ENCODE measurements at regions not wholly inside any gene's neighbourhood (a gene's known extent, or its start where the extent isn't known, plus 50 kb on each side); places are given as distances from the start of the nearest gene placed in this dataset.

DNA sequence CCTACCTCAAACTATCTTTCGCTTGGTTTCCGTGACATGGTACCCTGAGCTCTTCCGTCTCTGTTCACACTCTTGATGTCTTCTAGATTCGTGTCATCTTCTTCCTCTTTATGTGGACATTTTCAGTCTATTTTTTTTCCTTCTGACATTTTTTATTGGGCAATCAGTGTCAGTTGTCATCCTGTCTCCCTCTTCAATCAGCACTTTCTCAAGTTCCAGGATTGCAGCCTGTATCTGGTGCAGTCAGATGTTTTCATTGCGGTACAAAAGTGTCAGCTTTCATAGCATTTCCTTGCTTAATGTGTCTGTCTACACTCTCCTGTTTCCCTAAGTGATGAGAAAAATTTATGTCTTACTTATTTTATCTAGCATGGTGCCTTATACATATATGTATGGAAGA is 51.1 kb upstream of the ETV1 start:
- no peak for TF ChIP-seq ZFX (IDR thresholded peaks at IDR 0.05; ENCODE audit: borderline replicate concordance)
- TF ChIP-seq, protein P1, sequence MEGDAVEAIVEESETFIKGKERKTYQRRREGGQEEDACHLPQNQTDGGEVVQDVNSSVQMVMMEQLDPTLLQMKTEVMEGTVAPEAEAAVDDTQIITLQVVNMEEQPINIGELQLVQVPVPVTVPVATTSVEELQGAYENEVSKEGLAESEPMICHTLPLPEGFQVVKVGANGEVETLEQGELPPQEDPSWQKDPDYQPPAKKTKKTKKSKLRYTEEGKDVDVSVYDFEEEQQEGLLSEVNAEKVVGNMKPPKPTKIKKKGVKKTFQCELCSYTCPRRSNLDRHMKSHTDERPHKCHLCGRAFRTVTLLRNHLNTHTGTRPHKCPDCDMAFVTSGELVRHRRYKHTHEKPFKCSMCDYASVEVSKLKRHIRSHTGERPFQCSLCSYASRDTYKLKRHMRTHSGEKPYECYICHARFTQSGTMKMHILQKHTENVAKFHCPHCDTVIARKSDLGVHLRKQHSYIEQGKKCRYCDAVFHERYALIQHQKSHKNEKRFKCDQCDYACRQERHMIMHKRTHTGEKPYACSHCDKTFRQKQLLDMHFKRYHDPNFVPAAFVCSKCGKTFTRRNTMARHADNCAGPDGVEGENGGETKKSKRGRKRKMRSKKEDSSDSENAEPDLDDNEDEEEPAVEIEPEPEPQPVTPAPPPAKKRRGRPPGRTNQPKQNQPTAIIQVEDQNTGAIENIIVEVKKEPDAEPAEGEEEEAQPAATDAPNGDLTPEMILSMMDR (IDR thresholded peaks at IDR 0.05): no peak
- H3K27ac ChIP-seq: no peak overlapping the region

Data from 22Rv1 (cell line).